Erythroblast (primary cell): ENCODE measurements at regions not wholly inside any gene's neighbourhood (a gene's known extent, or its start where the extent isn't known, plus 50 kb on each side); places are given as distances from the start of the nearest gene placed in this dataset.
"Not testable (repeated sequence)": the region's sequence is repeated elsewhere in the genome, so short reads cannot be mapped to it uniquely, and the experiment has no call there.

Experiments
- GATA1 ChIP-seq: IDR thresholded peaks from 2 replicates; pipeline ENCODE4 v1.6.1; 2011; ENCODE audit warnings: low read depth, mild to moderate bottlenecking, control low read depth, low read length, moderate library complexity
- POLR2A ChIP-seq: IDR thresholded peaks from 2 replicates; pipeline ENCODE4 v1.6.1; 2011; ENCODE audit warnings: mild to moderate bottlenecking, low read length

DNA sequence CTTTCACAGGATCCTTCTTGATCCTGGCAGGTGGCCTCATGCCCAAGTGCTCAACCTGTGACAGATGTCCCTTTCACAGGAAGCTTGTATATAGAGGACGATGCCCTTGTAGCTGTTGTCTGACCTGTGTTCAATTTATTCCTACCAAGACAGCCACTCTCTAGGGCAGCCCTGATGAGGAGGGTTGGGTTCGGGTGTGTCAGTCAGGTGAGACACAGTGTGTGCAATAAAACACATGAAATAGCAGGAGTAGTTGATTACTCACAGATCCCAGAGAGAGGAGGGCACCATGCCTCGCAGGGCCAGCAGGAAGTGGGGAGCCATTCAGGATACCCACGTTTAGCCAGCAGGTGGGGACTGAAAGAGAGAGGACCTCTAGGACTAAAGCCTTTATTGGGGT is 52.7 kb upstream of the THOC3 start:
- TF ChIP-seq POLR2A, GATA1: not testable (repeated sequence)
